A673 (cell line): ENCODE measurements at regions not wholly inside any gene's neighbourhood (a gene's known extent, or its start where the extent isn't known, plus 50 kb on each side); places are given as distances from the start of the nearest gene placed in this dataset.

Experiments used
- BruUV-seq: library from RNA; stranded (reverse); fragments of 400-500 nt; replicated peaks from 2 replicates; lab custom pipeline; 2021; lab: Mats Ljungman, UMichigan
- CTCF ChIA-PET: fragments of 300-600 bp; sonication (Branson Sonifier 250); formaldehyde crosslinking; loops from one replicate; lab custom pipeline; 2022; ENCODE audit warnings: antibody characterized with exemption; lab: Charles Lee
- POLR2A ChIA-PET: fragments of 300-600 bp; sonication (Branson Sonifier 250); formaldehyde crosslinking; loops from one replicate; lab custom pipeline; 2022; ENCODE audit warnings: antibody characterized with exemption; ENCODE audit not compliant: low non-redundant PET; lab: Charles Lee
- DNase-seq: peaks from one replicate; pipeline ENCODE4 v3.0.0-alpha.2; 2015; ENCODE audit warnings: low spot score
- H3K27ac ChIP-seq: fragments of 200-600 bp; sonication (generic); 2 replicates; pipeline ENCODE4 v1.5.1; 2016; ENCODE audit warnings: mixed run types, low read depth, mild to moderate bottlenecking, mixed read lengths, antibody characterized with exemption, low read length; ENCODE audit not compliant: poor library complexity, severe bottlenecking
- H3K27me3 ChIP-seq: fragments of 200-600 bp; sonication (generic); replicated peaks from 2 replicates; pipeline ENCODE4 v1.6.1; 2017; ENCODE audit warnings: mixed run types, low read depth, mild to moderate bottlenecking, mixed read lengths, antibody characterized with exemption, low read length; ENCODE audit not compliant: insufficient read depth, poor library complexity
- H3K36me3 ChIP-seq: fragments of 200-600 bp; sonication (generic); 2 replicates; pipeline ENCODE4 v1.6.1; 2016; ENCODE audit warnings: mixed run types, mild to moderate bottlenecking, mixed read lengths, antibody characterized with exemption, low read length; ENCODE audit not compliant: insufficient read depth, poor library complexity, severe bottlenecking
- H3K4me1 ChIP-seq: fragments of 200-600 bp; sonication (generic); 2 replicates; pipeline ENCODE4 v1.6.1; 2017; ENCODE audit warnings: mixed run types, mild to moderate bottlenecking, mixed read lengths, antibody characterized with exemption, low read length; ENCODE audit not compliant: insufficient read depth, poor library complexity, severe bottlenecking
- H3K4me3 ChIP-seq: fragments of 200-600 bp; sonication (generic); 2 replicates; pipeline ENCODE4 v1.5.1; 2016; ENCODE audit warnings: low read depth, mixed run types, mild to moderate bottlenecking, mixed read lengths, low read length; ENCODE audit not compliant: poor library complexity, severe bottlenecking
- H3K9me3 ChIP-seq: fragments of 200-600 bp; sonication (generic); 2 replicates; pipeline ENCODE4 v1.6.1; 2016; ENCODE audit warnings: mixed run types, low read depth, mild to moderate bottlenecking, mixed read lengths, antibody characterized with exemption, low read length; ENCODE audit not compliant: poor library complexity, severe bottlenecking
- EZH2 ChIP-seq: fragments of 200-600 bp; sonication (generic); IDR thresholded peaks from 2 replicates; pipeline ENCODE4 v1.6.1; 2017; ENCODE audit warnings: borderline replicate concordance, low read depth, mild to moderate bottlenecking, mixed read lengths, antibody characterized with exemption, low read length; ENCODE audit not compliant: poor library complexity, severe bottlenecking
- intact Hi-C: fragments of 100-400 bp; cut with micrococcal nuclease; formaldehyde crosslinking; loops from one replicate; pipeline ENCODE4 v1.10.0; 2022; ENCODE audit not compliant: unreplicated experiment
- TF ChIP-seq, protein P1 (sequence below): fragments of 300-800, 200-600 bp; sonication (generic); conservative IDR thresholded peaks from 2 replicates; pipeline ENCODE4 v1.5.1; 2017; ENCODE audit warnings: low read depth, mild to moderate bottlenecking, antibody characterized with exemption, low read length, moderate library complexity, mixed read lengths

DNA sequence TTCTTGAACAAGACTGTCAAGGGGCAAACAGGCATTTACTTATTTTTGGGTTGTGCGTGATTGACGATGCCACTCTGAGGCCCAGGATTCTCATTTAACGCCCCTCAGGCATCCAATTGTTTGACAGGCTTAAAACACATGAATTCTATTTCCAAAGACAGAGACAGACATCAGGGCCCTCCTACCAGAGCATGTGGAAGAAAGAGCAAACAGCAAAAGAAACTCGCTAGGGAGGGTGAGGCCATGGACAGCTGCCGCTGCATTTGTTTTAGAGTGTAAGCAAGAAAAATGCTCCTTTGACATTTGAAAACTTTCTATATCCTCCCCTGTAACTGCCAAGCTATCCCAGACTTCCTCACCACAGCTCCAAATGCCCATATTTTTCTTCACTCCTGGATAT lies 410.1 kb downstream of the NPIPA8 start:
- ChIA-PET POLR2A (no interaction called here), CTCF (no interaction called here)
- no peak for DNase-seq

GRCh38 chr16:17925761-17926160 lies 410.8 kb downstream of the NPIPA8 start:
- no peak overlapping the region for H3K27ac ChIP-seq
- no peak for TF ChIP-seq EZH2
- TF ChIP-seq, protein P1, sequence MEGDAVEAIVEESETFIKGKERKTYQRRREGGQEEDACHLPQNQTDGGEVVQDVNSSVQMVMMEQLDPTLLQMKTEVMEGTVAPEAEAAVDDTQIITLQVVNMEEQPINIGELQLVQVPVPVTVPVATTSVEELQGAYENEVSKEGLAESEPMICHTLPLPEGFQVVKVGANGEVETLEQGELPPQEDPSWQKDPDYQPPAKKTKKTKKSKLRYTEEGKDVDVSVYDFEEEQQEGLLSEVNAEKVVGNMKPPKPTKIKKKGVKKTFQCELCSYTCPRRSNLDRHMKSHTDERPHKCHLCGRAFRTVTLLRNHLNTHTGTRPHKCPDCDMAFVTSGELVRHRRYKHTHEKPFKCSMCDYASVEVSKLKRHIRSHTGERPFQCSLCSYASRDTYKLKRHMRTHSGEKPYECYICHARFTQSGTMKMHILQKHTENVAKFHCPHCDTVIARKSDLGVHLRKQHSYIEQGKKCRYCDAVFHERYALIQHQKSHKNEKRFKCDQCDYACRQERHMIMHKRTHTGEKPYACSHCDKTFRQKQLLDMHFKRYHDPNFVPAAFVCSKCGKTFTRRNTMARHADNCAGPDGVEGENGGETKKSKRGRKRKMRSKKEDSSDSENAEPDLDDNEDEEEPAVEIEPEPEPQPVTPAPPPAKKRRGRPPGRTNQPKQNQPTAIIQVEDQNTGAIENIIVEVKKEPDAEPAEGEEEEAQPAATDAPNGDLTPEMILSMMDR, result no peak
- no TSS peak for BruUV-seq
- H3K4me1 ChIP-seq, result no peaks in the 10 kb centered on the region
- CTCF ChIA-PET, result no interaction called here
- H3K4me3 ChIP-seq, result no peak overlapping the region
- intact Hi-C loops, result no loop called here
- H3K9me3 ChIP-seq, result peaks cover 5% of the 10 kb centered on the region
- POLR2A ChIA-PET, result no interaction called here
- H3K36me3 ChIP-seq, result no peaks in the 10 kb centered on the region
- no peak for DNase-seq
- no peaks in the 10 kb centered on the region for H3K27me3 ChIP-seq

More for the DNA sequence above, 410.1 kb downstream of the NPIPA8 start:
- Histone ChIP-seq H3K27me3 (no peaks in the 10 kb centered on the region), H3K36me3 (no peaks in the 10 kb centered on the region), H3K4me3 (no peak overlapping the region), H3K4me1 (no peaks in the 10 kb centered on the region), H3K27ac (no peak overlapping the region), H3K9me3 (peaks cover 5% of the 10 kb centered on the region)
- BruUV-seq, result no TSS peak
- intact Hi-C loops, result no loop called here
- TF ChIP-seq, protein P1, result no peak
- no peak for TF ChIP-seq EZH2

DNA sequence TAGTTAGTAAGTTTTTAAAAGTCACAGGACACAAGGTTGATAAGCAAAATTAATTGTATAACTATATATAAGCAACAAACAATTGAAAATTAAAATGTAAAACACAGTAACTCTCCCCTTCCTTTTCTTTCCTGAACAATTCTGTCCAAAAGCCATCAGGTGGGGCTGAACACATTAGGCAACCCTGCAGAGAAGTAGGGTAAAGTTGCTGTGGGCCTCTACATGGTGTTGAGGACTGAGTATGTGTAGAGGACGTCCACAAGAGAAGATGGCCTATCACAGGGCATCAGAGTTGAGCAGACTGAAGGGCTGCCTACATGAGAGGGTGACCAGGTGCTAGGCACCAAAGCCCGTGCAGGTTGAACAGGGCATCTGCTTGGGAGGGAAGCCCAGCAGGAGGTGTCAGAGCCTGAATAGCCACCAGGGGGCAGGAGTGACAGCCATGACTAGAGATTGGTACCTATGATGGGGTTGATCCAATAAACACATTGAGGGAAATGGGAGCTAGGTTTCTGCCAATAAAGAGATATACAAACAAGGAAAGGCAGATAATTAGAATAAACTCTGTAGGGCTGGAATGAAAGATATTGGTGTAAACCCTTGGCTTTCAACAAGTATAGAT lies 415.1 kb downstream of the NPIPA8 start:
- H3K4me3 ChIP-seq, result no peak overlapping the region
- no peak overlapping the region for H3K27ac ChIP-seq
- H3K36me3 ChIP-seq, result no peaks in the 10 kb centered on the region
- POLR2A ChIA-PET, result no interaction called here
- no peaks in the 10 kb centered on the region for H3K27me3 ChIP-seq
- CTCF ChIA-PET, result no interaction called here
- intact Hi-C loops, result no loop called here
- no TSS peak for BruUV-seq
- peaks cover 11% of the 10 kb centered on the region for H3K9me3 ChIP-seq
- peak; percentile 31 for DNase-seq
- no peaks in the 10 kb centered on the region for H3K4me1 ChIP-seq
- TF ChIP-seq, protein P1, result peak; percentile 56
- no peak for TF ChIP-seq EZH2
